ENCODE measurements at regions not wholly inside any gene's neighbourhood (a gene's known extent, or its start where the extent isn't known, plus 50 kb on each side); places are given as distances from the start of the nearest gene placed in this dataset.

DNA sequence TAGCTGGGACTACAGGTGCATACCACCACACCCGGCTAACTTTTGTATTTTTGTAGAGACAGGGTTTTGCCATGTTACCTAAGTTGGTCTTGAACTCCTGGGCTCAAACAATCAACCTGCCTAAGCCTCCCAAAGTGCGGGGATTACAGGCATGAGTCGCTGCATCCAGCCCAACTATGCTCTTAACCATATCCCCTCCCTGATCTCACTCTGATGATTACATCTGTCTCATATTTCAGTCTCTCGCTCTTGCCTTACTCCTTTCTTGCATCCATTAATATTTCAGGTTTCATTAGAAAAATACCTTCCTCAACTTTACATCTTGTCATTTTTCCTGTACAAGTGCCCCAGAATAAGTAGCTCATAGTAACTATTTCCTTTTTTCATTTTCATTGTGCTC is 61.0 kb upstream of the BASP1 start:
- RAD21 ChIA-PET (ENCODE audit: low non-redundant PET in 1 of 2, low total read pairs in 2 of 2, uncharacterized antibody in 2 of 2, unreplicated experiment in 2 of 2): no interaction called here
- Histone ChIP-seq H3K4me2 (ENCODE audit: low read length) (no peak overlapping the region), H3K4me3 (replicated peaks in 1 of 2; ENCODE audit: low read depth in 1 of 2, low read length in 2 of 2) (no peak overlapping the region), H3K9me3 (ENCODE audit: control insufficient read depth in 1 of 2, insufficient read depth in 1 of 2, low read depth in 1 of 2, low read length in 2 of 2) (no peaks in the 10 kb centered on the region), H3K4me1 (ENCODE audit: control insufficient read depth in 1 of 2, insufficient read depth in 2 of 2, low read length in 2 of 2) (no peaks in the 10 kb centered on the region), H2AFZ (ENCODE audit: low read depth, low read length, poor library complexity, severe bottlenecking) (no peak overlapping the region), H3K9ac (ENCODE audit: low read length) (no peak overlapping the region), H3K79me2 (ENCODE audit: insufficient read depth, low read length) (no peaks in the 10 kb centered on the region), H3K27me3 (ENCODE audit: insufficient read depth, low read length) (0 out of 2 replicates have a peak, but pooled peaks cover 7% of the 10 kb centered on the region), H3K9me2 (ENCODE audit: insufficient read depth) (no peaks in the 10 kb centered on the region), H3K27ac (ENCODE audit: low read depth, low read length) (no peak overlapping the region), H3K36me3 (ENCODE audit: control insufficient read depth in 1 of 2, insufficient read depth in 2 of 2, low read length in 2 of 2) (no peaks in the 10 kb centered on the region), H4K20me1 (ENCODE audit: insufficient read depth) (no peaks in the 10 kb centered on the region)
- TF ChIP-seq JUND (IDR thresholded peaks at IDR 0.05) (no peak), ZFX (IDR thresholded peaks at IDR 0.05) (no peak)
- CTCF ChIA-PET: no interaction called here
- no TSS peak for BruUV-seq (replicated peaks)
- ATAC-seq (no peak), DNase-seq (ENCODE audit: low read depth, low spot score) (no peak)
- POLR2A ChIA-PET: no interaction called here
- intact Hi-C loops (cut with micrococcal nuclease): no loop called here

DNA sequence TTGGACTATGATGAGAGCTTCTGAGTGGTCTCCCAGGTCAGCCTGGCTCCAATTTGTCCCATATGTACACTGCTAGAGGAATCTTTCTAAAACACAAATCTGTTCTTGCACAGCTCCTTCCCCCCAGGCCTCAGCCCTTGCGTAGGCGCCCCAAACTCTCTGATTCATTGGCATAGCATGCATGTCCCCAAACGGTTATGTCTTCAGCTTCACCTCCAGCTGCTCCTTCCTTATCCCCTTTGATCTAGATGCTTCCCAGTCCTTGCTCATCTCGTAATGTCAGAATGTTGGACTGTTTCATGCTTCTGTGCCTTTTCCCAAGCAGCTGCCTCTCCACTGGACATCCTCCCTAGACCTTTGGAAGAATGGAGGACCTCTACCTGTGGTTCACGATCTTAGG is 60.1 kb upstream of the BASP1 start:
- no peaks in the 10 kb centered on the region for H3K4me1 ChIP-seq (ENCODE audit: control insufficient read depth in 1 of 2, insufficient read depth in 2 of 2, low read length in 2 of 2)
- no TSS peak for BruUV-seq (replicated peaks)
- CTCF ChIA-PET: no interaction called here
- H3K4me3 ChIP-seq (replicated peaks in 1 of 2; ENCODE audit: low read depth in 1 of 2, low read length in 2 of 2): no peak overlapping the region
- DNase-seq (ENCODE audit: low read depth, low spot score) (no peak), ATAC-seq (no peak)
- no peaks in the 10 kb centered on the region for H3K36me3 ChIP-seq (ENCODE audit: control insufficient read depth in 1 of 2, insufficient read depth in 2 of 2, low read length in 2 of 2)
- 0 out of 2 replicates have a peak, but pooled peaks cover 7% of the 10 kb centered on the region for H3K27me3 ChIP-seq (ENCODE audit: insufficient read depth, low read length)
- H4K20me1 ChIP-seq (ENCODE audit: insufficient read depth): no peaks in the 10 kb centered on the region
- no peak overlapping the region for H3K27ac ChIP-seq (ENCODE audit: low read depth, low read length)
- intact Hi-C loops (cut with micrococcal nuclease): no loop called here
- RAD21 ChIA-PET (ENCODE audit: low non-redundant PET in 1 of 2, low total read pairs in 2 of 2, uncharacterized antibody in 2 of 2, unreplicated experiment in 2 of 2): no interaction called here
- no peak overlapping the region for H3K4me2 ChIP-seq (ENCODE audit: low read length)
- no peak overlapping the region for H3K9ac ChIP-seq (ENCODE audit: low read length)
- H2AFZ ChIP-seq (ENCODE audit: low read depth, low read length, poor library complexity, severe bottlenecking): no peak overlapping the region
- POLR2A ChIA-PET: no interaction called here
- H3K9me3 ChIP-seq (ENCODE audit: control insufficient read depth in 1 of 2, insufficient read depth in 1 of 2, low read depth in 1 of 2, low read length in 2 of 2): no peaks in the 10 kb centered on the region
- H3K79me2 ChIP-seq (ENCODE audit: insufficient read depth, low read length): no peaks in the 10 kb centered on the region
- H3K9me2 ChIP-seq (ENCODE audit: insufficient read depth): no peaks in the 10 kb centered on the region
- TF ChIP-seq ZFX (IDR thresholded peaks at IDR 0.05) (no peak), POLR2AphosphoS5 (IDR thresholded peaks at IDR 0.05; ENCODE audit: low read depth, low read length) (no peak), SP1 (IDR thresholded peaks at IDR 0.05; ENCODE audit: low read depth) (no peak), CEBPB (IDR thresholded peaks at IDR 0.05; ENCODE audit: low read depth) (no peak), POLR2A (IDR thresholded peaks at IDR 0.05; ENCODE audit: borderline replicate concordance, extremely low read depth, insufficient read depth, insufficient read length) (no peak), SIN3A (IDR thresholded peaks at IDR 0.05; ENCODE audit: low read depth) (no peak), SRF (IDR thresholded peaks at IDR 0.05; ENCODE audit: low read depth) (no peak), EZH2 (IDR thresholded peaks at IDR 0.05) (no peak), ELF1 (IDR thresholded peaks at IDR 0.05; ENCODE audit: borderline replicate concordance, low read depth) (no peak), EGR1 (IDR thresholded peaks at IDR 0.05; ENCODE audit: low read depth) (no peak), YY1 (IDR thresholded peaks at IDR 0.05; ENCODE audit: extremely low read depth, insufficient replicate concordance, low read depth, low read length) (no peak), FOSL1 (IDR thresholded peaks at IDR 0.05; ENCODE audit: low read depth) (no peak), MAX (IDR thresholded peaks at IDR 0.05) (no peak)
- TF ChIP-seq, protein P1, sequence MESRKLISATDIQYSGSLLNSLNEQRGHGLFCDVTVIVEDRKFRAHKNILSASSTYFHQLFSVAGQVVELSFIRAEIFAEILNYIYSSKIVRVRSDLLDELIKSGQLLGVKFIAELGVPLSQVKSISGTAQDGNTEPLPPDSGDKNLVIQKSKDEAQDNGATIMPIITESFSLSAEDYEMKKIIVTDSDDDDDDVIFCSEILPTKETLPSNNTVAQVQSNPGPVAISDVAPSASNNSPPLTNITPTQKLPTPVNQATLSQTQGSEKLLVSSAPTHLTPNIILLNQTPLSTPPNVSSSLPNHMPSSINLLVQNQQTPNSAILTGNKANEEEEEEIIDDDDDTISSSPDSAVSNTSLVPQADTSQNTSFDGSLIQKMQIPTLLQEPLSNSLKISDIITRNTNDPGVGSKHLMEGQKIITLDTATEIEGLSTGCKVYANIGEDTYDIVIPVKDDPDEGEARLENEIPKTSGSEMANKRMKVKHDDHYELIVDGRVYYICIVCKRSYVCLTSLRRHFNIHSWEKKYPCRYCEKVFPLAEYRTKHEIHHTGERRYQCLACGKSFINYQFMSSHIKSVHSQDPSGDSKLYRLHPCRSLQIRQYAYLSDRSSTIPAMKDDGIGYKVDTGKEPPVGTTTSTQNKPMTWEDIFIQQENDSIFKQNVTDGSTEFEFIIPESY (IDR thresholded peaks at IDR 0.05; ENCODE audit: extremely low read depth, insufficient replicate concordance, low read length): no peak
- TF ChIP-seq, protein P2, sequence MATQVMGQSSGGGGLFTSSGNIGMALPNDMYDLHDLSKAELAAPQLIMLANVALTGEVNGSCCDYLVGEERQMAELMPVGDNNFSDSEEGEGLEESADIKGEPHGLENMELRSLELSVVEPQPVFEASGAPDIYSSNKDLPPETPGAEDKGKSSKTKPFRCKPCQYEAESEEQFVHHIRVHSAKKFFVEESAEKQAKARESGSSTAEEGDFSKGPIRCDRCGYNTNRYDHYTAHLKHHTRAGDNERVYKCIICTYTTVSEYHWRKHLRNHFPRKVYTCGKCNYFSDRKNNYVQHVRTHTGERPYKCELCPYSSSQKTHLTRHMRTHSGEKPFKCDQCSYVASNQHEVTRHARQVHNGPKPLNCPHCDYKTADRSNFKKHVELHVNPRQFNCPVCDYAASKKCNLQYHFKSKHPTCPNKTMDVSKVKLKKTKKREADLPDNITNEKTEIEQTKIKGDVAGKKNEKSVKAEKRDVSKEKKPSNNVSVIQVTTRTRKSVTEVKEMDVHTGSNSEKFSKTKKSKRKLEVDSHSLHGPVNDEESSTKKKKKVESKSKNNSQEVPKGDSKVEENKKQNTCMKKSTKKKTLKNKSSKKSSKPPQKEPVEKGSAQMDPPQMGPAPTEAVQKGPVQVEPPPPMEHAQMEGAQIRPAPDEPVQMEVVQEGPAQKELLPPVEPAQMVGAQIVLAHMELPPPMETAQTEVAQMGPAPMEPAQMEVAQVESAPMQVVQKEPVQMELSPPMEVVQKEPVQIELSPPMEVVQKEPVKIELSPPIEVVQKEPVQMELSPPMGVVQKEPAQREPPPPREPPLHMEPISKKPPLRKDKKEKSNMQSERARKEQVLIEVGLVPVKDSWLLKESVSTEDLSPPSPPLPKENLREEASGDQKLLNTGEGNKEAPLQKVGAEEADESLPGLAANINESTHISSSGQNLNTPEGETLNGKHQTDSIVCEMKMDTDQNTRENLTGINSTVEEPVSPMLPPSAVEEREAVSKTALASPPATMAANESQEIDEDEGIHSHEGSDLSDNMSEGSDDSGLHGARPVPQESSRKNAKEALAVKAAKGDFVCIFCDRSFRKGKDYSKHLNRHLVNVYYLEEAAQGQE (IDR thresholded peaks at IDR 0.05; ENCODE audit: low read depth): no peak
